IMR-90 (cell line): ENCODE measurements at regions not wholly inside any gene's neighbourhood (a gene's known extent, or its start where the extent isn't known, plus 50 kb on each side); places are given as distances from the start of the nearest gene placed in this dataset.

Experiments
- ATAC-seq: fragments of 200-7000 bp; cut with Tn5 transposase; 2 replicates; pipeline ENCODE4 v1.9.1; 2020; ENCODE audit warnings: low read depth, mild to moderate bottlenecking, moderate library complexity
- BruUV-seq: library from RNA; stranded (reverse); fragments of 400-500 nt; replicated peaks from 2 replicates; lab custom pipeline; 2021; lab: Mats Ljungman, UMichigan
- CTCF ChIA-PET: fragments of 300-600 bp; formaldehyde crosslinking; extraction: SDS; loops from one replicate; lab custom pipeline; 2021; ENCODE audit warnings: antibody characterized with exemption; lab: Yijun Ruan, JAX
- POLR2A ChIA-PET: fragments of 300-600 bp; sonication (Branson Sonifier 250); formaldehyde crosslinking; loops from one replicate; lab custom pipeline; 2022; ENCODE audit warnings: antibody characterized with exemption; ENCODE audit not compliant: unreplicated experiment; lab: Charles Lee
- DNase-seq: peaks from one replicate; pipeline ENCODE4 v3.0.0; 2013
- H2AFZ ChIP-seq: replicated peaks from 2 replicates; pipeline ENCODE3; 2013; ENCODE audit warnings: low read length, mild to moderate bottlenecking; ENCODE audit not compliant: poor library complexity
- H2AK5ac ChIP-seq: 2 replicates; pipeline ENCODE4 v1.6.1; 2013; ENCODE audit warnings: low read depth, low read length, inconsistent platforms
- H2AK9ac ChIP-seq: replicated peaks from 2 replicates; pipeline ENCODE3; 2013; ENCODE audit warnings: mild to moderate bottlenecking, low read depth, low read length, moderate library complexity; ENCODE audit not compliant: poor library complexity
- H2BK120ac ChIP-seq: 2 replicates; pipeline ENCODE4 v1.6.1; 2013; ENCODE audit warnings: low read depth, low read length, inconsistent platforms
- H2BK15ac ChIP-seq: 3 replicates; pipeline ENCODE4 v1.6.1; 2013; ENCODE audit warnings: low read depth, low read length, inconsistent platforms
- H2BK20ac ChIP-seq: 2 replicates; pipeline ENCODE4 v1.6.1; 2013; ENCODE audit warnings: low read depth, mild to moderate bottlenecking, inconsistent platforms, low read length, moderate library complexity
- H2BK5ac ChIP-seq: 2 replicates; pipeline ENCODE4 v1.6.1; 2013; ENCODE audit warnings: mild to moderate bottlenecking, low read depth, low read length, inconsistent platforms; ENCODE audit not compliant: poor library complexity, severe bottlenecking
- H3K14ac ChIP-seq: replicated peaks from 2 replicates; pipeline ENCODE4 v1.6.1; 2013; ENCODE audit warnings: low read depth, low read length, inconsistent platforms
- H3K18ac ChIP-seq: 2 replicates; pipeline ENCODE4 v1.6.1; 2013; ENCODE audit warnings: low read depth, low read length, control low read depth
- H3K23ac ChIP-seq: 2 replicates; pipeline ENCODE4 v1.6.1; 2013; ENCODE audit warnings: low read depth, low read length, inconsistent platforms
- H3K27ac ChIP-seq: 2 replicates; pipeline ENCODE4 v1.5.1; 2013; ENCODE audit warnings: mild to moderate bottlenecking, control low read depth, low read length; ENCODE audit not compliant: insufficient read depth
- H3K27me3 ChIP-seq: 2 replicates; pipeline ENCODE4 v1.6.1; 2013; ENCODE audit warnings: low read length; ENCODE audit not compliant: control insufficient read depth, insufficient read depth
- H3K36me3 ChIP-seq: 2 replicates; pipeline ENCODE4 v1.6.1; 2013; ENCODE audit warnings: low read length, mixed read lengths; ENCODE audit not compliant: control insufficient read depth, insufficient read depth
- H3K4ac ChIP-seq: 2 replicates; pipeline ENCODE4 v1.6.1; 2013; ENCODE audit warnings: low read depth, low read length, inconsistent platforms
- H3K4me1 ChIP-seq: 2 replicates; pipeline ENCODE4 v1.6.1; 2013; ENCODE audit warnings: low read length, mixed read lengths; ENCODE audit not compliant: control insufficient read depth, insufficient read depth
- H3K4me2 ChIP-seq: 2 replicates; pipeline ENCODE4 v1.6.1; 2013; ENCODE audit warnings: low read depth, mild to moderate bottlenecking, control low read depth, low read length, moderate library complexity
- H3K4me3 ChIP-seq: 2 replicates; pipeline ENCODE4 v1.5.1; 2013; ENCODE audit warnings: low read depth, mild to moderate bottlenecking, control low read depth, low read length, moderate library complexity; ENCODE audit not compliant: insufficient read depth
- H3K56ac ChIP-seq: 2 replicates; pipeline ENCODE4 v1.6.1; 2013; ENCODE audit warnings: low read length, inconsistent platforms; ENCODE audit not compliant: insufficient read depth; ENCODE audit errors: extremely low read depth
- H3K79me1 ChIP-seq, 2 experiments: 2 replicates each; pipeline ENCODE4 v1.6.1; 2013; ENCODE audit warnings: low read length in 2 of 2, inconsistent platforms in 1 of 2, low read depth in 1 of 2
- H3K9ac ChIP-seq: 2 replicates; pipeline ENCODE4 v1.6.1; 2013; ENCODE audit warnings: low read depth, low read length, control low read depth
- H3K9me1 ChIP-seq: 2 replicates; pipeline ENCODE4 v1.6.1; 2013; ENCODE audit warnings: low read length, inconsistent platforms; ENCODE audit not compliant: insufficient read depth
- H3K9me3 ChIP-seq: 2 replicates; pipeline ENCODE4 v1.6.1; 2013; ENCODE audit warnings: low read length; ENCODE audit not compliant: control insufficient read depth, insufficient read depth
- H4K20me1 ChIP-seq: 2 replicates; pipeline ENCODE4 v1.6.1; 2013; ENCODE audit warnings: low read length, inconsistent platforms; ENCODE audit not compliant: insufficient read depth
- H4K5ac ChIP-seq: 2 replicates; pipeline ENCODE4 v1.6.1; 2013; ENCODE audit warnings: mild to moderate bottlenecking, low read depth, low read length, control low read depth
- H4K8ac ChIP-seq, 2 experiments: 2 replicates each; pipeline ENCODE4 v1.6.1; 2013; ENCODE audit warnings: low read depth in 2 of 2, low read length in 2 of 2, control low read depth in 1 of 2, inconsistent platforms in 1 of 2
- H4K91ac ChIP-seq: 2 replicates; pipeline ENCODE4 v1.6.1; 2013; ENCODE audit warnings: low read depth, low read length, inconsistent platforms; ENCODE audit not compliant: insufficient read depth
- BHLHE40 ChIP-seq: fragments of 150-350 bp; IDR thresholded peaks from 2 replicates; pipeline ENCODE4 v1.6.1; 2016; ENCODE audit warnings: mild to moderate bottlenecking, low read depth, low read length
- CEBPB ChIP-seq: IDR thresholded peaks from 2 replicates; pipeline ENCODE4 v1.6.1; 2012; ENCODE audit warnings: low read depth, low read length, improper control_type of control experiment
- ELK1 ChIP-seq: fragments of 150-350 bp; IDR thresholded peaks from 2 replicates; pipeline ENCODE4 v1.6.1; 2016; ENCODE audit warnings: low read depth, mild to moderate bottlenecking, low read length, moderate library complexity, borderline replicate concordance
- FOS ChIP-seq: fragments of 150-350 bp; IDR thresholded peaks from 2 replicates; pipeline ENCODE4 v1.6.1; 2016; ENCODE audit warnings: low read depth, low read length
- MAFK ChIP-seq: IDR thresholded peaks from 2 replicates; pipeline ENCODE4 v1.6.1; 2012; ENCODE audit warnings: low read depth, low read length, improper control_type of control experiment
- MXI1 ChIP-seq: IDR thresholded peaks from 2 replicates; pipeline ENCODE4 v1.6.1; 2012; ENCODE audit warnings: low read depth, mild to moderate bottlenecking, low read length, moderate library complexity, borderline replicate concordance
- NFE2L2 ChIP-seq: fragments of 150-350 bp; IDR thresholded peaks from 2 replicates; pipeline ENCODE4 v1.6.1; 2016; ENCODE audit warnings: low read depth, mild to moderate bottlenecking, low read length
- POLR2A ChIP-seq: IDR thresholded peaks from 2 replicates; pipeline ENCODE4 v1.6.1; 2012; ENCODE audit warnings: mild to moderate bottlenecking, low read depth, low read length
- RAD21 ChIP-seq: IDR thresholded peaks from 2 replicates; pipeline ENCODE4 v1.6.1; 2012; ENCODE audit warnings: low read length, improper control_type of control experiment
- RCOR1 ChIP-seq: IDR thresholded peaks from 2 replicates; pipeline ENCODE4 v1.6.1; 2012; ENCODE audit warnings: mild to moderate bottlenecking, low read length, improper control_type of control experiment; ENCODE audit not compliant: insufficient replicate concordance
- SMC3 ChIP-seq: fragments of 150-350 bp; IDR thresholded peaks from 2 replicates; pipeline ENCODE4 v1.6.1; 2016; ENCODE audit warnings: low read depth, mild to moderate bottlenecking, antibody characterized with exemption, low read length, moderate library complexity
- USF2 ChIP-seq: fragments of 150-350 bp; IDR thresholded peaks from 2 replicates; pipeline ENCODE4 v1.6.1; 2017; ENCODE audit warnings: mild to moderate bottlenecking, antibody characterized with exemption, low read length, low read depth
- WGBS, 2 experiments: methylation state at CpG; one replicate each; pipeline versions ENCODE4 v1.1.5 to v1.1.7; 2013; ENCODE audit warnings: missing lambda C conversion rate in 2 of 2; ENCODE audit not compliant: insufficient read length in 1 of 2; ENCODE audit errors: extremely low coverage in 2 of 2; 5-methylcytosine and 5-hydroxymethylcytosine counted together
- dilution Hi-C: fragments of 300-500 bp; cut with HindIII; formaldehyde crosslinking; loops from one replicate; pipeline ENCODE4 v1.14.3; 2018; ENCODE audit warnings: low sequenced_read_pairs; ENCODE audit not compliant: unreplicated experiment
- in situ Hi-C: fragments of 300-500 bp; cut with MboI; formaldehyde crosslinking; loops from 3 replicates; pipeline ENCODE4 v1.14.3; 2019; ENCODE audit warnings: low sequenced_read_pairs, inconsistent platforms, mixed read lengths
- intact Hi-C: fragments of 100-400 bp; cut with micrococcal nuclease; formaldehyde crosslinking; loops from 2 replicates; pipeline ENCODE4 v1.10.0; 2022

- Histone ChIP-seq H3K14ac (no peak overlapping the region), H2AFZ (no peak overlapping the region), H3K4ac (no peak overlapping the region), H2AK5ac (no peak overlapping the region), H3K56ac (no peak overlapping the region), H3K9ac (no peak overlapping the region), H3K36me3 (no peaks in the 10 kb centered on the region), H4K91ac (no peak overlapping the region), H3K9me3 (peaks cover 67% of the 10 kb centered on the region), H2BK20ac (no peak overlapping the region), H3K9me1 (no peaks in the 10 kb centered on the region), H2AK9ac (no peak overlapping the region), H2BK5ac (no peak overlapping the region), H3K4me2 (no peak overlapping the region), H3K27ac (no peak overlapping the region), H3K4me3 (no peak overlapping the region), H4K5ac (no peak overlapping the region), H2BK120ac (no peak overlapping the region), H3K18ac (no peak overlapping the region), H3K23ac (no peak overlapping the region), H3K27me3 (no peaks in the 10 kb centered on the region), H3K79me1 (no peaks in the 10 kb centered on the region), H2BK15ac (no peak overlapping the region), H3K4me1 (no peaks in the 10 kb centered on the region), H4K20me1 (no peaks in the 10 kb centered on the region), H4K8ac (no peak overlapping the region)
- ATAC-seq: no peak
- in situ Hi-C loops (no loop called here), dilution Hi-C loops (no loop called here), intact Hi-C loops (no loop called here)
- no peak for DNase-seq
- ChIA-PET CTCF (no interaction called here), POLR2A (no interaction called here)
- WGBS, 2 experiments: 60% methylated on average over 3 of the region's 12 CpGs; no CpG with 5 or more reads in 1 of the 2 experiments
- BruUV-seq: no TSS peak
- TF ChIP-seq POLR2A: no peak
- TF ChIP-seq USF2: no peak
- TF ChIP-seq ELK1: no peak
- no peak for TF ChIP-seq MAFK
- no peak for TF ChIP-seq NFE2L2
- no peak for TF ChIP-seq SMC3
- no peak for TF ChIP-seq RAD21
- TF ChIP-seq RCOR1: no peak
- TF ChIP-seq CEBPB: no peak
- no peak for TF ChIP-seq BHLHE40
- TF ChIP-seq FOS: no peak
- TF ChIP-seq MXI1: no peak
Observed at GRCh38 chr18:78602430-78602829, 377.2 kb upstream of the SALL3 start.
